Endothelial cell of umbilical vein (primary cell): ENCODE measurements at regions not wholly inside any gene's neighbourhood (a gene's known extent, or its start where the extent isn't known, plus 50 kb on each side); places are given as distances from the start of the nearest gene placed in this dataset.

ENCODE experiments used
- BruUV-seq: library from RNA; stranded (reverse); fragments of 400-500 nt; replicated peaks from 2 replicates; lab custom pipeline; 2021; lab: Mats Ljungman, UMichigan
- CTCF ChIA-PET: fragments of 300-600, 350-600 bp; sonication (Branson Sonifier 250); formaldehyde crosslinking; loops from one replicate; lab custom pipeline; 2021; ENCODE audit warnings: antibody characterized with exemption, inconsistent platforms; lab: Charles Lee
- POLR2A ChIA-PET: fragments of 300-600, 350-600 bp; sonication (Branson Sonifier 250); formaldehyde crosslinking; loops from one replicate; lab custom pipeline; 2021; ENCODE audit warnings: antibody characterized with exemption, inconsistent platforms; lab: Charles Lee
- DNase-seq: peaks from one replicate; pipeline ENCODE4 v3.0.0-alpha.2; 2011; ENCODE audit warnings: low read depth, low spot score
- FAIRE-seq: peaks from 2 replicates; lab custom pipeline; 2011; peaks lifted over from hg19 to GRCh38; lab: Jason Lieb, UNC
- H2AFZ ChIP-seq: 2 replicates; pipeline ENCODE4 v1.6.0; 2012; ENCODE audit warnings: low read depth, low read length, control low read depth, inconsistent platforms
- H3K27ac ChIP-seq: 2 replicates; pipeline ENCODE4 v1.5.1; 2011; ENCODE audit warnings: low read depth, mild to moderate bottlenecking, control low read depth, low read length, moderate library complexity; ENCODE audit not compliant: insufficient read depth
- H3K27me3 ChIP-seq, 2 experiments: 2 replicates each; pipeline versions ENCODE4 v1.6.0 to v1.6.1; 2011; ENCODE audit warnings: low read length in 2 of 2, mixed read lengths in 1 of 2; ENCODE audit not compliant: control insufficient read depth in 2 of 2, insufficient read depth in 2 of 2
- H3K36me3 ChIP-seq, 2 experiments: 2 replicates in 1 of 2; 3 replicates in 1 of 2; pipeline ENCODE4 v1.5.1; 2011; ENCODE audit warnings: low read length in 2 of 2, mild to moderate bottlenecking in 1 of 2, moderate library complexity in 1 of 2; ENCODE audit not compliant: control insufficient read depth in 2 of 2, insufficient read depth in 2 of 2; ENCODE audit errors: extremely low read depth in 1 of 2
- H3K4me1 ChIP-seq: 3 replicates; pipeline ENCODE4 v1.5.1; 2011; ENCODE audit warnings: mild to moderate bottlenecking, low read length; ENCODE audit not compliant: control insufficient read depth, insufficient read depth; ENCODE audit errors: extremely low read depth
- H3K4me2 ChIP-seq: 2 replicates; pipeline ENCODE4 v1.6.1; 2011; ENCODE audit warnings: low read length, control low read depth, mixed read lengths; ENCODE audit not compliant: insufficient read depth
- H3K4me3 ChIP-seq, 3 experiments: fragments of 200-600 bp in 1 of 3; sonication (generic), shearing (Covaris generic) in 1 of 3; replicated peaks in 1 of 3; 2 replicates each; pipeline ENCODE4 v1.5.1; 2011 to 2016; ENCODE audit warnings: control low read depth in 3 of 3, low read length in 3 of 3, mild to moderate bottlenecking in 2 of 3, inconsistent platforms in 1 of 3, low read depth in 1 of 3, moderate library complexity in 1 of 3; ENCODE audit not compliant: insufficient read depth in 1 of 3
- H3K79me2 ChIP-seq: 2 replicates; pipeline ENCODE4 v1.6.0; 2012; ENCODE audit warnings: low read length, inconsistent platforms; ENCODE audit not compliant: control insufficient read depth, insufficient read depth
- H3K9ac ChIP-seq: replicated peaks from 2 replicates; pipeline ENCODE3; 2011; ENCODE audit warnings: low read length, control low read depth; ENCODE audit not compliant: insufficient read depth; ENCODE audit errors: extremely low read depth
- H3K9me1 ChIP-seq: replicated peaks from 3 replicates; pipeline ENCODE4 v1.6.0; 2011; ENCODE audit warnings: mild to moderate bottlenecking, low read length; ENCODE audit not compliant: control insufficient read depth, insufficient read depth; ENCODE audit errors: extremely low read depth
- H3K9me3 ChIP-seq: replicated peaks from 2 replicates; pipeline ENCODE4 v1.5.1; 2012; ENCODE audit warnings: low read length, inconsistent platforms; ENCODE audit not compliant: control insufficient read depth, insufficient read depth
- H4K20me1 ChIP-seq: replicated peaks from 2 replicates; pipeline ENCODE3; 2011; ENCODE audit warnings: mild to moderate bottlenecking, low read length; ENCODE audit not compliant: control insufficient read depth, insufficient read depth; ENCODE audit errors: extremely low read depth
- EZH2 ChIP-seq: IDR thresholded peaks from 2 replicates; pipeline ENCODE4 v1.6.1; 2012; ENCODE audit warnings: borderline replicate concordance, low read depth, mild to moderate bottlenecking, moderate library complexity, low read length, inconsistent platforms; ENCODE audit not compliant: severe bottlenecking
- FOS ChIP-seq: IDR thresholded peaks from 2 replicates; pipeline ENCODE4 v1.6.1; 2011; ENCODE audit warnings: mild to moderate bottlenecking, low read length, moderate library complexity, borderline replicate concordance; ENCODE audit not compliant: insufficient read depth
- GATA2 ChIP-seq: IDR thresholded peaks from 2 replicates; pipeline ENCODE4 v1.7.0; 2011; ENCODE audit warnings: low read depth, mild to moderate bottlenecking, moderate library complexity, mixed read lengths, low read length; ENCODE audit not compliant: insufficient read length, insufficient read depth
- JUN ChIP-seq: IDR thresholded peaks from 2 replicates; pipeline ENCODE4 v1.6.1; 2011; ENCODE audit warnings: borderline replicate concordance, low read depth; ENCODE audit not compliant: insufficient read length, insufficient read depth
- MYC ChIP-seq: IDR thresholded peaks from one replicate; pipeline ENCODE4 v1.6.1; 2011; ENCODE audit warnings: mild to moderate bottlenecking, low read depth, low read length
- POLR2A ChIP-seq: IDR thresholded peaks from 2 replicates; pipeline ENCODE4 v1.6.1; 2012; ENCODE audit warnings: low read depth, mild to moderate bottlenecking, control low read depth, low read length
- POLR2AphosphoS5 ChIP-seq: IDR thresholded peaks from 2 replicates; pipeline ENCODE4 v1.6.1; 2012; ENCODE audit warnings: low read depth, mild to moderate bottlenecking, control low read depth, low read length, moderate library complexity; ENCODE audit not compliant: insufficient read depth
- dilution Hi-C: fragments of 300-500 bp; cut with MboI; formaldehyde crosslinking; loops from one replicate; pipeline ENCODE4 v1.15.0; 2019; ENCODE audit warnings: low sequenced_read_pairs; ENCODE audit not compliant: extremely low pct_ligation_motif_present
- intact Hi-C: fragments of 100-400 bp; cut with micrococcal nuclease; formaldehyde crosslinking; loops from one replicate; pipeline ENCODE4 v1.10.0; 2022
- TF ChIP-seq, protein P1 (sequence below), 2 donors: IDR thresholded peaks; 1 replicate in 1 of 2; 2 replicates in 1 of 2; pipeline ENCODE4 v1.5.1; 2011; ENCODE audit warnings: low read length in 2 of 2, mild to moderate bottlenecking in 2 of 2, moderate library complexity in 2 of 2, control low read depth in 1 of 2, inconsistent platforms in 1 of 2, low read depth in 1 of 2; ENCODE audit not compliant: insufficient read depth in 1 of 2; ENCODE audit errors: extremely low read depth in 1 of 2
- TF ChIP-seq, protein P2 (sequence below): IDR thresholded peaks from 2 replicates; pipeline ENCODE4 v1.6.1; 2011; ENCODE audit not compliant: insufficient read depth, insufficient read length

DNA sequence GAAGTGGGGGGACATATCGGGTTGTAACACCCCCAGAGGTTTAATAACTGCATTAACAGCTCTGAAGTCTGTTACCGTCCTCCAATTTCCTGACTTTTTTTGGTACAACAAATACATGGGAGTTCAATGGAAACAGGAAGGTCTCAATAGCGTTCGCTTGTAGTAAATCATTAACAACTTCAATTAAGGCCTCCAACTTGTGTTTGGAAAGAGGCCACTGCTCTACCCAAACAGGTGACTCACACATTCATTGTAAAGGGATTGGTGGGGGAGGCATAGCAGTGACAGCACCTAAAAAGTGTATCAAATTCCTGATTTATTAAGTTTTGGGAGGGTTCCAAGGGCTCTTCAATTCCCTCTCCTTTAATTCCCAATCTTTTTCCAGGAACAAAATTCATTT lies 1046.2 kb upstream of the AMELY start:
- intact Hi-C loops, result no loop called here
- no peak for FAIRE-seq
- H3K27me3 ChIP-seq, result no peaks in the 10 kb centered on the region
- no TSS peak for BruUV-seq
- POLR2A ChIA-PET, result no interaction called here
- no peak overlapping the region for H3K4me3 ChIP-seq
- H3K27ac ChIP-seq, result no peak overlapping the region
- H4K20me1 ChIP-seq, result no peaks in the 10 kb centered on the region
- dilution Hi-C loops, result no loop called here
- no peak for DNase-seq
- H3K4me2 ChIP-seq, result no peak overlapping the region
- H2AFZ ChIP-seq, result no peak overlapping the region
- no peaks in the 10 kb centered on the region for H3K79me2 ChIP-seq
- H3K4me1 ChIP-seq, result no peaks in the 10 kb centered on the region
- no peak overlapping the region for H3K9ac ChIP-seq
- H3K36me3 ChIP-seq, result no peaks in the 10 kb centered on the region
- no peak for TF ChIP-seq POLR2AphosphoS5
- TF ChIP-seq, protein P1, sequence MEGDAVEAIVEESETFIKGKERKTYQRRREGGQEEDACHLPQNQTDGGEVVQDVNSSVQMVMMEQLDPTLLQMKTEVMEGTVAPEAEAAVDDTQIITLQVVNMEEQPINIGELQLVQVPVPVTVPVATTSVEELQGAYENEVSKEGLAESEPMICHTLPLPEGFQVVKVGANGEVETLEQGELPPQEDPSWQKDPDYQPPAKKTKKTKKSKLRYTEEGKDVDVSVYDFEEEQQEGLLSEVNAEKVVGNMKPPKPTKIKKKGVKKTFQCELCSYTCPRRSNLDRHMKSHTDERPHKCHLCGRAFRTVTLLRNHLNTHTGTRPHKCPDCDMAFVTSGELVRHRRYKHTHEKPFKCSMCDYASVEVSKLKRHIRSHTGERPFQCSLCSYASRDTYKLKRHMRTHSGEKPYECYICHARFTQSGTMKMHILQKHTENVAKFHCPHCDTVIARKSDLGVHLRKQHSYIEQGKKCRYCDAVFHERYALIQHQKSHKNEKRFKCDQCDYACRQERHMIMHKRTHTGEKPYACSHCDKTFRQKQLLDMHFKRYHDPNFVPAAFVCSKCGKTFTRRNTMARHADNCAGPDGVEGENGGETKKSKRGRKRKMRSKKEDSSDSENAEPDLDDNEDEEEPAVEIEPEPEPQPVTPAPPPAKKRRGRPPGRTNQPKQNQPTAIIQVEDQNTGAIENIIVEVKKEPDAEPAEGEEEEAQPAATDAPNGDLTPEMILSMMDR (IDR thresholded peaks at IDR 0.05; ENCODE audit: extremely low read depth in 1 of 2, insufficient read depth in 1 of 2, low read depth in 1 of 2, low read length in 2 of 2), result no peak
- no peak for TF ChIP-seq GATA2
- TF ChIP-seq MYC, result no peak
- TF ChIP-seq, protein P2, sequence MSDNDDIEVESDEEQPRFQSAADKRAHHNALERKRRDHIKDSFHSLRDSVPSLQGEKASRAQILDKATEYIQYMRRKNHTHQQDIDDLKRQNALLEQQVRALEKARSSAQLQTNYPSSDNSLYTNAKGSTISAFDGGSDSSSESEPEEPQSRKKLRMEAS, result no peak
- no peak for TF ChIP-seq EZH2
- TF ChIP-seq FOS, result no peak
- no peak for TF ChIP-seq JUN
- no peak for TF ChIP-seq POLR2A
- no peaks in the 10 kb centered on the region for H3K9me3 ChIP-seq
- no peaks in the 10 kb centered on the region for H3K9me1 ChIP-seq
- CTCF ChIA-PET, result no interaction called here
